B cell (primary cell): ENCODE measurements at regions not wholly inside any gene's neighbourhood (a gene's known extent, or its start where the extent isn't known, plus 50 kb on each side); places are given as distances from the start of the nearest gene placed in this dataset.

Experiments used
- ATAC-seq: fragments of 200-7000 bp; cut with Tn5 transposase; one replicate; pipeline ENCODE4 v1.10.0; 2021; ENCODE audit warnings: low read depth, mild to moderate bottlenecking, moderate number of reproducible peaks, moderate library complexity
- CTCF ChIA-PET: fragments of 350-600 bp; sonication (Branson Sonifier 250); formaldehyde crosslinking; loops from one replicate; lab custom pipeline; 2021; ENCODE audit warnings: antibody characterized with exemption, inconsistent platforms; lab: Charles Lee
- POLR2A ChIA-PET: fragments of 350-600 bp; sonication (Branson Sonifier 250); formaldehyde crosslinking; loops from one replicate; lab custom pipeline; 2021; ENCODE audit warnings: antibody characterized with exemption; lab: Charles Lee
- DNase-seq: peaks from one replicate; pipeline ENCODE4 v3.0.0; 2013
- H2AFZ ChIP-seq: 2 replicates; pipeline ENCODE4 v1.6.1; 2012; ENCODE audit warnings: mild to moderate bottlenecking, low read depth, low read length; ENCODE audit not compliant: insufficient read depth, poor library complexity, severe bottlenecking
- H3K27ac ChIP-seq, 2 donors: 1 replicate in 1 of 2; 2 replicates in 1 of 2; pipeline ENCODE4 v1.5.1; 2012 to 2013; ENCODE audit warnings: low read length in 2 of 2, mild to moderate bottlenecking in 2 of 2, moderate library complexity in 1 of 2
- H3K27me3 ChIP-seq, 4 experiments: fragments of 200-600 bp in 1 of 4; sonication (generic) in 1 of 4; replicated peaks in 1 of 4; 1 replicate in 2 of 4; 2 replicates in 2 of 4; pipeline versions ENCODE4 v1.6.1 to v1.7.0; 2013 to 2016; ENCODE audit warnings: low read length in 3 of 4, mild to moderate bottlenecking in 2 of 4, mixed read lengths in 1 of 4, moderate library complexity in 1 of 4; ENCODE audit not compliant: insufficient read depth in 4 of 4, control insufficient read depth in 3 of 4; ENCODE audit errors: control extremely low read depth in 1 of 4
- H3K36me3 ChIP-seq, 2 experiments: replicated peaks in 1 of 2; 1 replicate in 1 of 2; 2 replicates in 1 of 2; pipeline versions ENCODE4 v1.6.1 to v1.7.1; 2013; ENCODE audit warnings: low read length in 1 of 2; ENCODE audit not compliant: insufficient read depth in 2 of 2, control insufficient read depth in 1 of 2; ENCODE audit errors: control extremely low read depth in 1 of 2, extremely low read depth in 1 of 2
- H3K4me1 ChIP-seq, 2 donors: fragments of 200-600 bp in 1 of 2; sonication (generic) in 1 of 2; 1 replicate in 1 of 2; 2 replicates in 1 of 2; pipeline versions ENCODE4 v1.5.1 to v1.6.1; 2013 to 2017; ENCODE audit warnings: low read length in 2 of 2; ENCODE audit not compliant: control insufficient read depth in 2 of 2, insufficient read depth in 2 of 2
- H3K4me2 ChIP-seq: replicated peaks from 2 replicates; pipeline ENCODE3; 2012; ENCODE audit warnings: mild to moderate bottlenecking, low read depth, low read length; ENCODE audit not compliant: poor library complexity, severe bottlenecking
- H3K4me3 ChIP-seq, 5 experiments: fragments of 200-600 bp in 1 of 5; sonication (generic) in 1 of 5; 1 replicate in 3 of 5; 2 replicates in 2 of 5; pipeline versions ENCODE4 v1.5.1 to v1.7.0; 2011 to 2016; ENCODE audit warnings: low read length in 4 of 5, mild to moderate bottlenecking in 4 of 5, low read depth in 2 of 5, control low read depth in 1 of 5, moderate library complexity in 1 of 5; ENCODE audit not compliant: insufficient read depth in 1 of 5; ENCODE audit errors: control extremely low read depth in 1 of 5, extremely low read depth in 1 of 5
- H3K79me2 ChIP-seq: fragments of 200-600 bp; sonication (generic); one replicate; pipeline ENCODE4 v1.6.0; 2016; ENCODE audit warnings: low read length; ENCODE audit not compliant: control insufficient read depth, insufficient read depth
- H3K9ac ChIP-seq: fragments of 200-600 bp; sonication (generic); 2 replicates; pipeline ENCODE4 v1.6.1; 2017; ENCODE audit warnings: mild to moderate bottlenecking, low read length, moderate library complexity
- H3K9me3 ChIP-seq, 3 donors: one replicate each; pipeline versions ENCODE4 v1.6.1 to v1.7.1; 2013; ENCODE audit warnings: low read length in 2 of 3; ENCODE audit not compliant: control insufficient read depth in 2 of 3, insufficient read depth in 1 of 3; ENCODE audit errors: control extremely low read depth in 1 of 3
- H4K20me1 ChIP-seq: 2 replicates; pipeline ENCODE4 v1.6.0; 2012; ENCODE audit warnings: mild to moderate bottlenecking, low read length; ENCODE audit not compliant: insufficient read depth, control insufficient read depth, poor library complexity, severe bottlenecking
- H3K27ac Mint-ChIP-seq: one replicate; pipeline ENCODE4 v1.8.0; 2021; ENCODE audit warnings: mixed read lengths
- H3K27me3 Mint-ChIP-seq: one replicate; pipeline ENCODE4 v1.8.0; 2021; ENCODE audit warnings: mixed read lengths
- H3K4me1 Mint-ChIP-seq: one replicate; pipeline ENCODE4 v1.8.0; 2021; ENCODE audit warnings: mixed read lengths
- H3K4me3 Mint-ChIP-seq: one replicate; pipeline ENCODE4 v1.8.0; 2021; ENCODE audit warnings: mixed read lengths
- H3K9me3 Mint-ChIP-seq: one replicate; pipeline ENCODE4 v1.8.0; 2022; ENCODE audit warnings: mixed read lengths; ENCODE audit not compliant: insufficient read depth
- EZH2 ChIP-seq: IDR thresholded peaks from 2 replicates; pipeline ENCODE4 v1.6.1; 2012; ENCODE audit warnings: borderline replicate concordance, low read depth, mild to moderate bottlenecking, moderate library complexity, low read length; ENCODE audit not compliant: insufficient read depth, poor library complexity, severe bottlenecking
- WGBS: methylation state at CpG from one replicate; pipeline ENCODE4 v1.1.5; 2013; ENCODE audit warnings: missing lambda C conversion rate; ENCODE audit not compliant: insufficient coverage; 5-methylcytosine and 5-hydroxymethylcytosine counted together
- intact Hi-C: fragments of 100-400 bp; cut with micrococcal nuclease; formaldehyde crosslinking; loops from one replicate; pipeline ENCODE4 v1.10.0; 2022
- TF ChIP-seq, protein P1 (sequence below): fragments of 200-600 bp; IDR thresholded peaks from one replicate; pipeline ENCODE4 v1.8.0; 2022; ENCODE audit warnings: antibody characterized with exemption, mild to moderate bottlenecking

- H3K9me3 Mint-ChIP-seq = no peaks in the 10 kb centered on the region
- Histone ChIP-seq H3K79me2 (no peaks in the 10 kb centered on the region), H3K27me3 (no peaks in the 10 kb centered on the region), H3K9ac (no peak overlapping the region), H3K27ac (no peak overlapping the region), H4K20me1 (no peaks in the 10 kb centered on the region), H3K9me3 (peaks cover 0 to 4% (median 0%) of the 10 kb centered on the region in 3 donors), H3K4me1 (no peaks in the 10 kb centered on the region), H3K36me3 (no peaks in the 10 kb centered on the region), H3K4me3 (no peak overlapping the region), H2AFZ (no peak overlapping the region), H3K4me2 (no peak overlapping the region)
- no peaks in the 10 kb centered on the region for H3K4me1 Mint-ChIP-seq
- no peak for ATAC-seq
- WGBS = 98% methylated on average over 4 of the region's 4 CpGs
- intact Hi-C loops = no loop called here
- H3K27me3 Mint-ChIP-seq = no peaks in the 10 kb centered on the region
- ChIA-PET CTCF (no interaction called here), POLR2A (no interaction called here)
- H3K4me3 Mint-ChIP-seq = no peak overlapping the region
- no peak for DNase-seq
- no peak overlapping the region for H3K27ac Mint-ChIP-seq
- TF ChIP-seq, protein P1, sequence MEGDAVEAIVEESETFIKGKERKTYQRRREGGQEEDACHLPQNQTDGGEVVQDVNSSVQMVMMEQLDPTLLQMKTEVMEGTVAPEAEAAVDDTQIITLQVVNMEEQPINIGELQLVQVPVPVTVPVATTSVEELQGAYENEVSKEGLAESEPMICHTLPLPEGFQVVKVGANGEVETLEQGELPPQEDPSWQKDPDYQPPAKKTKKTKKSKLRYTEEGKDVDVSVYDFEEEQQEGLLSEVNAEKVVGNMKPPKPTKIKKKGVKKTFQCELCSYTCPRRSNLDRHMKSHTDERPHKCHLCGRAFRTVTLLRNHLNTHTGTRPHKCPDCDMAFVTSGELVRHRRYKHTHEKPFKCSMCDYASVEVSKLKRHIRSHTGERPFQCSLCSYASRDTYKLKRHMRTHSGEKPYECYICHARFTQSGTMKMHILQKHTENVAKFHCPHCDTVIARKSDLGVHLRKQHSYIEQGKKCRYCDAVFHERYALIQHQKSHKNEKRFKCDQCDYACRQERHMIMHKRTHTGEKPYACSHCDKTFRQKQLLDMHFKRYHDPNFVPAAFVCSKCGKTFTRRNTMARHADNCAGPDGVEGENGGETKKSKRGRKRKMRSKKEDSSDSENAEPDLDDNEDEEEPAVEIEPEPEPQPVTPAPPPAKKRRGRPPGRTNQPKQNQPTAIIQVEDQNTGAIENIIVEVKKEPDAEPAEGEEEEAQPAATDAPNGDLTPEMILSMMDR = no peak
- no peak for TF ChIP-seq EZH2
These were observed 115.1 kb upstream of the STX18 start for GRCh38 chr4:4656977-4657376.

DNA sequence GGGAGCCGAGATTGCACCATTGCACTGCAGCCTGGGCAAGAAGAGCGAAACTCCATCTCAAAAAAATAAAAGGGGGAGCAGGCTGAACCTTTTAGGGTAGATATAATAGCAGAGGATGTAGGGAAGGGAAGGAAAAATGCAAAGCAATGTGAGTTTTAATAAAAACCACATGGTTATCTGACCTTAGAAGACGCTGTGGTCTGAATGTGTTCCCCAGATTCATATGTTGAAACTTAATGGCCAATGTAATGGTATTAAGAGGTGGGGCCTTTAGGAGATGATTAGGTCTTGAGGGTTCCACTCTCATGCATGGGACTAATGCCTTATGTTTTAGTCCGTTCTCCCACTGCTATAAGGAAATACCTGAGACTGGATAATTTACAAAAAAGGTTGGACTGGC, 114.1 kb upstream of the STX18 start:
- Histone ChIP-seq H3K27me3 (no peaks in the 10 kb centered on the region), H3K79me2 (no peaks in the 10 kb centered on the region), H4K20me1 (no peaks in the 10 kb centered on the region), H3K4me2 (no peak overlapping the region), H3K27ac (no peak overlapping the region), H2AFZ (no peak overlapping the region), H3K9ac (no peak overlapping the region), H3K36me3 (no peaks in the 10 kb centered on the region), H3K9me3 (peaks cover 0 to 4% (median 0%) of the 10 kb centered on the region in 3 donors), H3K4me1 (no peaks in the 10 kb centered on the region), H3K4me3 (no peak overlapping the region)
- ChIA-PET CTCF (no interaction called here), POLR2A (no interaction called here)
- H3K27me3 Mint-ChIP-seq = no peaks in the 10 kb centered on the region
- TF ChIP-seq, protein P1 = no peak
- TF ChIP-seq EZH2 = no peak
- intact Hi-C loops = no loop called here
- WGBS = 100% methylated on average over 2 of the region's 4 CpGs
- no peaks in the 10 kb centered on the region for H3K9me3 Mint-ChIP-seq
- H3K4me3 Mint-ChIP-seq = no peak overlapping the region
- no peaks in the 10 kb centered on the region for H3K4me1 Mint-ChIP-seq
- ATAC-seq (no peak), DNase-seq (no peak)
- H3K27ac Mint-ChIP-seq = no peak overlapping the region
